Left lung (tissue), 4 donors: ENCODE measurements at regions not wholly inside any gene's neighbourhood (a gene's known extent, or its start where the extent isn't known, plus 50 kb on each side); places are given as distances from the start of the nearest gene placed in this dataset.
"Not testable (repeated sequence)": the region's sequence is repeated elsewhere in the genome, so short reads cannot be mapped to it uniquely, and the experiment has no call there.

ENCODE experiments used
- ATAC-seq: fragments of 200-7000 bp; cut with Tn5 transposase; one replicate; pipeline ENCODE4 v1.9.1; 2020; ENCODE audit warnings: moderate library complexity
- DNase-seq, 4 donors: peaks; one replicate each; pipeline ENCODE4 v3.0.0-alpha.2; 2013 to 2020
- H3K27ac ChIP-seq, 2 donors: fragments of 200-600 bp; sonication (generic) in 1 of 2; one replicate each; pipeline versions ENCODE4 v1.5.0 to v1.8.0; 2020 to 2021
- H3K27me3 ChIP-seq, 2 donors: fragments of 200-600 bp; sonication (generic) in 1 of 2; one replicate each; pipeline versions ENCODE4 v1.5.0 to v1.8.0; 2020 to 2021
- H3K36me3 ChIP-seq, 2 donors: fragments of 200-600 bp; sonication (generic) in 1 of 2; one replicate each; pipeline versions ENCODE4 v1.5.0 to v1.8.0; 2020 to 2021
- H3K4me1 ChIP-seq, 2 donors: fragments of 200-600 bp; one replicate each; pipeline ENCODE4 v1.8.0; 2021
- H3K4me3 ChIP-seq, 2 donors: fragments of 200-600 bp; sonication (generic) in 1 of 2; one replicate each; pipeline versions ENCODE4 v1.5.0 to v1.8.0; 2020 to 2021; ENCODE audit warnings: mild to moderate bottlenecking in 1 of 2
- H3K9me3 ChIP-seq, 2 donors: fragments of 200-600 bp; sonication (generic) in 1 of 2; one replicate each; pipeline versions ENCODE4 v1.5.0 to v1.8.0; 2020 to 2021
- intact Hi-C, 2 donors: fragments of 100-400 bp; cut with DNase I; formaldehyde crosslinking; loops; one replicate each; pipeline versions ENCODE4 v1.11.2 to v1.14.2; 2022
- TF ChIP-seq, protein P1 (sequence below), 2 donors: fragments of 200-600 bp; sonication (generic) in 1 of 2; IDR thresholded peaks; one replicate each; pipeline versions ENCODE4 v1.5.0 to v1.8.0; 2021; ENCODE audit warnings: antibody characterized with exemption in 2 of 2
- donor health status: DM: no; HTN: yes; CAD: no.
- donor health status: DM: no; HTN: no; CAD: no.

DNA sequence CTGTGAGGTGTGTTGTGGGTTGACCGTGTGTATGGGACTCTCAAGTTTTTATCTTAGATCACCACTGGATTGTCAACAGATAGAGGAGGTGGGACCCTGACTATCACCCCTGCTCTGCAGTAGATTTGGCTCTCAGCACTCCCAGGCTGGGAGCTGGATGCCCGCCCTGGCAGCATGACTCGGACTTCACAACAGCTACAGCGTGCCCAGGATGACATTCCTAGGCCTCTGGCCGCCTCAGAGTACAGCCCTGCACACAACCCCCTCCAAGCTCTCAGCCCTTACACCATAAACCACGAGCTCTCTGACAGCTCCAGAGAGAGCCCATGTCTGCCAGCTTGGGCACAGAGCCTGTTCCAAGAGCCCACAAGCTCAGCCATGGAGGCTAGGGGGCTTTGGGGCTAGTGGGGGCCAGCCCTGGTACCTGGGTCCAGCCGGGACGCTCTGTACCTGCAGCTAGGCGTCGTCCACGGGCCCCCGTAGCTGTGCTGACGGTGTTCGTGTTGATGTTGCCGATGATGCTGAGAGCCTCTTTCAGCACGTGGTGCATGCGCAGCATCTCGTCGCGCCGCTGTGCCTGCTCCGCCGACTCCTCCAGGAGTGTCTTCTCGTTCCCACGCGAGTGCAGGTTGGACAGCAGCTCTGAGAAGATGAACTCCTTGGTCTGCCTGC is 66.1 kb upstream of the LYSMD4 start:
- intact Hi-C loops, ATAC-seq: not testable (repeated sequence)

GRCh38 chr15:99796940-99797870 is 64.0 kb upstream of the LYSMD4 start:
- H3K27ac ChIP-seq, intact Hi-C loops, H3K9me3 ChIP-seq, ATAC-seq, H3K4me3 ChIP-seq, H3K4me1 ChIP-seq, H3K36me3 ChIP-seq, H3K27me3 ChIP-seq: not testable (repeated sequence)
- peak in 1 of 4 donors; percentile 41 for DNase-seq
- TF ChIP-seq, protein P1, sequence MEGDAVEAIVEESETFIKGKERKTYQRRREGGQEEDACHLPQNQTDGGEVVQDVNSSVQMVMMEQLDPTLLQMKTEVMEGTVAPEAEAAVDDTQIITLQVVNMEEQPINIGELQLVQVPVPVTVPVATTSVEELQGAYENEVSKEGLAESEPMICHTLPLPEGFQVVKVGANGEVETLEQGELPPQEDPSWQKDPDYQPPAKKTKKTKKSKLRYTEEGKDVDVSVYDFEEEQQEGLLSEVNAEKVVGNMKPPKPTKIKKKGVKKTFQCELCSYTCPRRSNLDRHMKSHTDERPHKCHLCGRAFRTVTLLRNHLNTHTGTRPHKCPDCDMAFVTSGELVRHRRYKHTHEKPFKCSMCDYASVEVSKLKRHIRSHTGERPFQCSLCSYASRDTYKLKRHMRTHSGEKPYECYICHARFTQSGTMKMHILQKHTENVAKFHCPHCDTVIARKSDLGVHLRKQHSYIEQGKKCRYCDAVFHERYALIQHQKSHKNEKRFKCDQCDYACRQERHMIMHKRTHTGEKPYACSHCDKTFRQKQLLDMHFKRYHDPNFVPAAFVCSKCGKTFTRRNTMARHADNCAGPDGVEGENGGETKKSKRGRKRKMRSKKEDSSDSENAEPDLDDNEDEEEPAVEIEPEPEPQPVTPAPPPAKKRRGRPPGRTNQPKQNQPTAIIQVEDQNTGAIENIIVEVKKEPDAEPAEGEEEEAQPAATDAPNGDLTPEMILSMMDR (IDR thresholded peaks at IDR 0.05), result peak in 1 of 2 donors; percentile 20

More for the DNA sequence above, 66.1 kb upstream of the LYSMD4 start:
- DNase-seq, result peak in 1 of 4 donors; percentile 71
- H3K27ac ChIP-seq, H3K4me1 ChIP-seq, H3K36me3 ChIP-seq, H3K9me3 ChIP-seq, H3K4me3 ChIP-seq, H3K27me3 ChIP-seq: not testable (repeated sequence)

DNA sequence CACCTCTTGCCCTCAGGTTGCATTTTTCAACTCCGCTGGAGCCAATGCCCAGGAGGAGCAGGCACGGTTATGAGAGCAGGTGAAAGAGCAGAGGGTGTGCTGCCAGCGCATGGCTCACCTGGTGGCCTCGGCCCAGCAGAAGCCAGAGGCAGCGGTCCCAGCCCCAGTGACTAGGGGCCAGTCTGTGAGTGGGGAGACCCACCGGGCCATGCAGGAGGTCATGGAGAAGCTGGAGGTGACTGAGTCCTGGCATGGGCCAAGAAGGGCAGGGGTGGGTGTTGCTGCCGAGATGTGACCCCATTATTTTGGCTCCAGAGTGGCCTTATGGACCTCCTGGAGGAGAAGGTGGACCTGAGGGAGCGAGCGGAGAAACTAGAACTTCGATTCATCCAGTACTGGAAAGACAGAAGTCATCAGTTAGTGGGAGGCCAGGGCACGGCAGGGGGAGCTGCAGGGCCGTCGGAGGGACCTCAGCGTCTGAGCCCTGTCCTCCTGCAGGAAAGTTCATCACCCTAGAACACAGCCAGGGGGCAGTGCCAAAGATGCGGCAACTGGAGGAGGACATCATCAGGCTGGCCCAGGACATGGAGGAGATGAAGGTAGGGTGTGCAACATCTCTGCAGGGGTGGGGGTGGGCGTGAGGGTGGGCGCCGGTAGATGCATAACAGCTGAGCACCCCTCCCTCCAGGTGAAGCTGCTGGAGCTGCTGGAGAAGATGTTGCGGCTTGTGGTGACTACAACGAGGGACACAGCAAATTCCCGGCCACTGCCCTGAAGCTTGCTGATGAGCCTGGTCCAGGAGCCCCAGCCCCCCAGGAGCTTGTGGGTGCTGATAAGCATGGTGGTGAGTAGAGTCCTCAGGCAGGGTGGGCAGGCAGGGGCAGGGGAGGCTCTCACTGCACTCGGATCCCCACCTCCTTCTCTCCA is 58.9 kb upstream of the LYSMD4 start:
- DNase-seq, result peak in 1 of 4 donors; percentile 55
- H3K36me3 ChIP-seq, intact Hi-C loops, H3K4me1 ChIP-seq, H3K27ac ChIP-seq, H3K9me3 ChIP-seq, ATAC-seq, H3K27me3 ChIP-seq, H3K4me3 ChIP-seq: not testable (repeated sequence)

- intact Hi-C loops, H3K4me1 ChIP-seq, ATAC-seq, H3K4me3 ChIP-seq, H3K9me3 ChIP-seq, DNase-seq, H3K27me3 ChIP-seq, H3K36me3 ChIP-seq, H3K27ac ChIP-seq: not testable (repeated sequence)
Observed at GRCh38 chr15:99790751-99791150, 57.5 kb upstream of the LYSMD4 start.

GRCh38 chr15:99788156-99788555 is 54.9 kb upstream of the LYSMD4 start:
- no peak overlapping the region for H3K27ac ChIP-seq
- intact Hi-C loops, result no loop called here
- ATAC-seq (no peak), DNase-seq (no peak)
- TF ChIP-seq, protein P1 (IDR thresholded peaks at IDR 0.05), result no peak
- no peaks in the 10 kb centered on the region for H3K36me3 ChIP-seq
- H3K4me3 ChIP-seq, result no peak overlapping the region
- H3K9me3 ChIP-seq, result no peaks in the 10 kb centered on the region
- H3K27me3 ChIP-seq, result no peaks in the 10 kb centered on the region
- no peaks in the 10 kb centered on the region for H3K4me1 ChIP-seq

- H3K4me3 ChIP-seq, H3K27ac ChIP-seq, intact Hi-C loops, DNase-seq, H3K9me3 ChIP-seq, ATAC-seq, H3K36me3 ChIP-seq, H3K27me3 ChIP-seq, H3K4me1 ChIP-seq: not testable (repeated sequence)
Observed at GRCh38 chr15:99784800-99785199, 51.6 kb upstream of the LYSMD4 start.

- H3K9me3 ChIP-seq, H3K36me3 ChIP-seq, H3K4me1 ChIP-seq, H3K4me3 ChIP-seq, H3K27me3 ChIP-seq, H3K27ac ChIP-seq, intact Hi-C loops, DNase-seq, ATAC-seq: not testable (repeated sequence)
Observed at GRCh38 chr15:99783918-99784619, 50.8 kb upstream of the LYSMD4 start.
